GM12891 (cell line): ENCODE measurements at regions not wholly inside any gene's neighbourhood (a gene's known extent, or its start where the extent isn't known, plus 50 kb on each side); places are given as distances from the start of the nearest gene placed in this dataset.

Experiments
- DNase-seq: peaks from one replicate; pipeline ENCODE4 v3.0.0; 2011; ENCODE audit warnings: low spot score; ENCODE audit not compliant: insufficient read length
- FAIRE-seq: peaks from 2 replicates; lab custom pipeline; 2011; peaks lifted over from hg19 to GRCh38; lab: Jason Lieb, UNC
- PAX5 ChIP-seq: IDR thresholded peaks from 2 replicates; pipeline ENCODE4 v1.6.1; 2011; ENCODE audit warnings: low read length, moderate library complexity, mild to moderate bottlenecking; ENCODE audit not compliant: insufficient read depth, severe bottlenecking
- POLR2A ChIP-seq: IDR thresholded peaks from 2 replicates; pipeline ENCODE4 v1.6.1; 2011; ENCODE audit warnings: low read depth, low read length, control low read depth
- POLR2AphosphoS5 ChIP-seq: IDR thresholded peaks from 2 replicates; pipeline ENCODE4 v1.6.1; 2011; ENCODE audit warnings: low read depth, low read length, control low read depth
- POU2F2 ChIP-seq: IDR thresholded peaks from 2 replicates; pipeline ENCODE4 v1.6.1; 2011; ENCODE audit warnings: low read depth, mild to moderate bottlenecking, control low read depth, low read length, moderate library complexity
- SPI1 ChIP-seq: IDR thresholded peaks from 2 replicates; pipeline ENCODE4 v1.6.1; 2011; ENCODE audit warnings: low read depth, low read length, control low read depth
- TAF1 ChIP-seq: IDR thresholded peaks from 2 replicates; pipeline ENCODE4 v1.6.1; 2011; ENCODE audit warnings: low read depth, low read length, control low read depth

GRCh38 chr7:41870461-41871138, 167.7 kb upstream of the INHBA start:
- TF ChIP-seq PAX5 (no peak), POU2F2 (0 out of 2 replicates have a peak, but pooled peaks have one; percentile 25), POLR2AphosphoS5 (no peak), SPI1 (no peak)
- DNase-seq (no peak), FAIRE-seq (peak; percentile 60)

- TF ChIP-seq TAF1 (no peak), PAX5 (no peak), POLR2AphosphoS5 (no peak), SPI1 (peak; percentile 61), POLR2A (no peak), POU2F2 (no peak)
- no peak for FAIRE-seq
- DNase-seq = no peak
Measured at GRCh38 chr7:41869997-41870396, 167.1 kb upstream of the INHBA start.

GRCh38 chr7:41869596-41869995, 166.7 kb upstream of the INHBA start:
- FAIRE-seq (no peak), DNase-seq (no peak)
- TF ChIP-seq POLR2A (no peak), TAF1 (no peak), SPI1 (no peak), PAX5 (no peak), POU2F2 (no peak)

- FAIRE-seq (no peak), DNase-seq (no peak)
- no peak for TF ChIP-seq POLR2AphosphoS5
Measured at GRCh38 chr7:41869091-41869490, 166.2 kb upstream of the INHBA start.

- no peak for FAIRE-seq
- no peak for TF ChIP-seq POU2F2
- TF ChIP-seq SPI1 = no peak
- no peak for TF ChIP-seq PAX5
- no peak for TF ChIP-seq TAF1
- TF ChIP-seq POLR2A = no peak
- TF ChIP-seq POLR2AphosphoS5 = no peak
- no peak for DNase-seq
Measured at GRCh38 chr7:41867639-41868280, 164.9 kb upstream of the INHBA start.

GRCh38 chr7:41862261-41862660, 159.4 kb upstream of the INHBA start:
- no peak for FAIRE-seq
- TF ChIP-seq POU2F2 (no peak), SPI1 (no peak), POLR2AphosphoS5 (no peak), TAF1 (no peak), POLR2A (no peak), PAX5 (no peak)
- DNase-seq = no peak

- peak; percentile 65 for FAIRE-seq
- TF ChIP-seq POLR2A (no peak), SPI1 (no peak), POLR2AphosphoS5 (no peak), POU2F2 (no peak), TAF1 (no peak), PAX5 (no peak)
Measured at GRCh38 chr7:41861642-41862041, 158.8 kb upstream of the INHBA start.

GRCh38 chr7:41858201-41858600, 155.3 kb upstream of the INHBA start:
- no peak for FAIRE-seq
- DNase-seq = no peak
- no peak for TF ChIP-seq TAF1
- TF ChIP-seq POU2F2 = no peak
- TF ChIP-seq SPI1 = no peak
- no peak for TF ChIP-seq PAX5
- no peak for TF ChIP-seq POLR2AphosphoS5
- no peak for TF ChIP-seq POLR2A

More at GRCh38 chr7:41861642-41862041, 158.8 kb upstream of the INHBA start:
- DNase-seq = no peak

- TF ChIP-seq POLR2AphosphoS5 (no peak), SPI1 (no peak), POU2F2 (no peak), POLR2A (no peak), TAF1 (no peak), PAX5 (no peak)
- FAIRE-seq (no peak), DNase-seq (no peak)
Measured at GRCh38 chr7:41855798-41856197, 152.9 kb upstream of the INHBA start.

GRCh38 chr7:41847606-41848005, 144.7 kb upstream of the INHBA start:
- DNase-seq (no peak), FAIRE-seq (no peak)
- no peak for TF ChIP-seq PAX5
- no peak for TF ChIP-seq SPI1
- TF ChIP-seq POLR2A = no peak
- no peak for TF ChIP-seq POLR2AphosphoS5
- TF ChIP-seq TAF1 = no peak
- TF ChIP-seq POU2F2 = no peak
